NB4 (cell line): ENCODE measurements at regions not wholly inside any gene's neighbourhood (a gene's known extent, or its start where the extent isn't known, plus 50 kb on each side); places are given as distances from the start of the nearest gene placed in this dataset.

Source experiments
- DNase-seq: peaks from one replicate; pipeline ENCODE4 v3.0.0; 2010; ENCODE audit warnings: low read depth
- H3K4me3 ChIP-seq: one replicate; pipeline ENCODE4 v1.5.1; 2011; ENCODE audit warnings: mild to moderate bottlenecking, low read depth, low read length, moderate library complexity
- MYC ChIP-seq: IDR thresholded peaks from 2 replicates; pipeline ENCODE4 v1.6.1; 2011; ENCODE audit warnings: low read depth, low read length
- POLR2A ChIP-seq: IDR thresholded peaks from 2 replicates; pipeline ENCODE4 v1.6.1; 2011; ENCODE audit warnings: mild to moderate bottlenecking; ENCODE audit not compliant: insufficient read length; ENCODE audit errors: extremely low read depth
- TF ChIP-seq, protein P1 (sequence below): IDR thresholded peaks from 2 replicates; pipeline ENCODE4 v1.6.1; 2011; ENCODE audit warnings: low read depth, low read length
- TF ChIP-seq, protein P2 (sequence below): IDR thresholded peaks from one replicate; pipeline ENCODE4 v1.5.1; 2012; ENCODE audit warnings: low read depth, low read length

DNA sequence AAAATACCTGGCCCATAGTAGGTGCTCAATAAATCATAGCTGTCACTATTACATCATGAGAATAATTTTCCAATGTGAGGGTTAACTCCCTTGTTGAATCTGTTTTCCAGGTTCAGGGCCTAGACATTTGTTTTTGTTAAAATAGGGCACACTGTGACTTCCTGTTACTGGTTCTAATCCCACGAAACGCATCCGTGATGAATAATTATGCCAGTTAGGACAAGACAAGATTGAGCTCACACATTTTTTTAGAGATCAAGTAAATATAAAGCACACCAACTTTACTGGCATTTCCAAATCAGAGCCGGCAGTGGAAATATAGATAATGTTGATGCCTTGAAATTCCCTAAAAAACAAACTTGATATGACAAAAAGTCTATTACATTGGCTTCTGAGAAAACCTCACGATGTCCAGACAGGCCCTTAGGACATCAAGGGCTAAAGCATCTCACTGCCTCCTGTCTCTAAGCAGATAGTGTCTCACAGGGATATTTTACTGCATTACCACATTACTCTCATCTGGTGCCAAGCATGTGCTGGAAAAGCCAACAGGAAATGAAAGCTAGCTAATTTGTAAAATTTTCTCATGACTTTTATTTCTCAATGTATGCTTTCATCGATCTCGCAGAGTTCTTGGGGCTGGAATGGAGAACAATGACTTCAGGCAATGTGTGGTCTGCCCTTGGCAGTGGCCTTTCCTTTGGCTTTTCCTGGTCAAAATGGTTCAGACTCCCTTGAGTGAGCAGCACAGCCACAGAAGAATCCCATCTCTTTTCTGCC lies 414.3 kb upstream of the PAPPA start:
- no peak overlapping the region for H3K4me3 ChIP-seq
- TF ChIP-seq POLR2A (no peak), MYC (no peak)
- TF ChIP-seq, protein P1, sequence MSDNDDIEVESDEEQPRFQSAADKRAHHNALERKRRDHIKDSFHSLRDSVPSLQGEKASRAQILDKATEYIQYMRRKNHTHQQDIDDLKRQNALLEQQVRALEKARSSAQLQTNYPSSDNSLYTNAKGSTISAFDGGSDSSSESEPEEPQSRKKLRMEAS = no peak
- TF ChIP-seq, protein P2, sequence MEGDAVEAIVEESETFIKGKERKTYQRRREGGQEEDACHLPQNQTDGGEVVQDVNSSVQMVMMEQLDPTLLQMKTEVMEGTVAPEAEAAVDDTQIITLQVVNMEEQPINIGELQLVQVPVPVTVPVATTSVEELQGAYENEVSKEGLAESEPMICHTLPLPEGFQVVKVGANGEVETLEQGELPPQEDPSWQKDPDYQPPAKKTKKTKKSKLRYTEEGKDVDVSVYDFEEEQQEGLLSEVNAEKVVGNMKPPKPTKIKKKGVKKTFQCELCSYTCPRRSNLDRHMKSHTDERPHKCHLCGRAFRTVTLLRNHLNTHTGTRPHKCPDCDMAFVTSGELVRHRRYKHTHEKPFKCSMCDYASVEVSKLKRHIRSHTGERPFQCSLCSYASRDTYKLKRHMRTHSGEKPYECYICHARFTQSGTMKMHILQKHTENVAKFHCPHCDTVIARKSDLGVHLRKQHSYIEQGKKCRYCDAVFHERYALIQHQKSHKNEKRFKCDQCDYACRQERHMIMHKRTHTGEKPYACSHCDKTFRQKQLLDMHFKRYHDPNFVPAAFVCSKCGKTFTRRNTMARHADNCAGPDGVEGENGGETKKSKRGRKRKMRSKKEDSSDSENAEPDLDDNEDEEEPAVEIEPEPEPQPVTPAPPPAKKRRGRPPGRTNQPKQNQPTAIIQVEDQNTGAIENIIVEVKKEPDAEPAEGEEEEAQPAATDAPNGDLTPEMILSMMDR = no peak
- DNase-seq = no peak

DNA sequence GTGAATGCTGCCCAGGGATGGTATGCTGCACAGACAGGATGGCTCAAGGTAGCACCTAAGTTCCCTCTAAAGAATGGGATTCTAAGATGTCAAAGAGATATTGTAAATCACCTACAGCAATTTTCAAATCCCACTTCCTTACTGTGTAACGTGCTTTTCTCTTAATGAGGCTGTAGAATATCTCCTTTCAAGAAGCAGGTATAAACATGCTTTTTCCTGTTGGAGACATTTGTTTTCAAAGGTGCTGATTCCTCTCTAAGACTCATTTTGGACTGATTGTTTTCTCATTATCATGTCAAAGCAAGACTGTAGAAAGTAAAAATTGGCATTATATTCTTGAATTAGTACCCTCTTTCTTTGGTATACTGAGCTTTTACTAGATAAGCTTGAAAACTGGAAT lies 412.6 kb upstream of the PAPPA start:
- TF ChIP-seq POLR2A (no peak), MYC (no peak)
- TF ChIP-seq, protein P2 = no peak
- TF ChIP-seq, protein P1 = no peak
- no peak overlapping the region for H3K4me3 ChIP-seq
- DNase-seq = no peak

DNA sequence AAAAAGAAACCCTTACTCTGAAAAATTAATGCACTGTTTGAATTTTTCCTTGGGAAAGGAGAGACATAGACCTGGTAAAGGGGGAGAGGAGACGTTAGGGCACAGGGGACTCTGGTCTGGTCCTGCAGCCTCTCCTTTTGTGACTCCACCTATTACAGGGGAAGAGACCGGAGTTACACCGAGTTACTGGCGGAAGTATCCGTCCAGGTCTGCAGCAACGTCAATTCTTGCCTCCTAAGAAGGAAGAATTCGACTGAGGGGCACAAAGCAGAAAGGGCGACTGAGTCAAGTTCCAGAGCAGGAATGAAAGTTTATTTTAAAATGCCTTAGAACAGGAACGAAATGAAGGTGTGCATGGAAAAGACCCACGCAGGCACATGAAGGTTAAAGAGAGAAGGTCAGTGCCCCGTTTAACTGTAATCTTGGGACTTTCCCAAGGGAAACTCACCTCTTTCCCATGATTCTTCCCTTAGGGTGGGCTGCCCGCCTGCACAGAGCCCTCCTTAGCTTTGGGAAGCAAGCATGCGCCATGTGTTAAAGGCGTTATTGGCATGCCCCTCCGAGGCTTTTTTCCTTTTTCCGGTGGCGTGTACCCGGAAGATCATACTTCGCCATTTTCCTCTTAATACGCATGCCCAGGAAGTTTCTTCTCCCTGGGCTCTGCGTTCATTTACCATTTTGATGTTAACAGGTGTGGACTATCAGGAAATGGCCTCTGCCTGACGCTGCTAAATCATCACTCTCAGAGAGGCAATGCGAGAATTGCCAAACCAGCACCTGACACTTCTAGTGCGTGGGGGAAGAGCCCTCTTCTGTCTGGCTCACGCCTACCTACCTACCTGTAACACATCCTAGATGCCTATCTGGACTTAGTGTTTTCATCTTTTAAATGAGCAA lies 409.6 kb upstream of the PAPPA start:
- TF ChIP-seq MYC (no peak), POLR2A (no peak)
- TF ChIP-seq, protein P1 = no peak
- TF ChIP-seq, protein P2 = no peak
- H3K4me3 ChIP-seq = no peak overlapping the region
- DNase-seq = no peak

DNA sequence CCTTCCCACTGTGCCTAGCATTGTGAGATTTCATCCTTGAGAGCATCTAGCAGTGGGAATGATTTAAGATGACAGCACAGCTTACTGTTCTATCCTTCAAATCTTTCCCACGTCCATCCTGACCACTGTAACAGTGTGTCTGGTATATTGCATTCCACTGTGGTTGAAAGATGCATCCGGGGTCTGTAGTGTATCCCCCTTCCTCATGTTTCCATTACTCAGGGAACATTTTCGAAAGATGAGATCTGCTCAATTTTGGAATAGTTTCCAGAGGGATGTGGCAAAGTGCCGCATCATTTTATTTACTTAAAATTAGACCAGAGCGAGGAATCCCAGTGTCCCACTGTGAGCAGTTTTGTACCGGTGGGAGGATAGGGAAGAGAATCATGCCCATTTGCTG lies 407.1 kb upstream of the PAPPA start:
- TF ChIP-seq, protein P1 = no peak
- TF ChIP-seq MYC = no peak
- TF ChIP-seq, protein P2 = no peak
- no peak for TF ChIP-seq POLR2A
- no peak overlapping the region for H3K4me3 ChIP-seq
- DNase-seq = no peak

DNA sequence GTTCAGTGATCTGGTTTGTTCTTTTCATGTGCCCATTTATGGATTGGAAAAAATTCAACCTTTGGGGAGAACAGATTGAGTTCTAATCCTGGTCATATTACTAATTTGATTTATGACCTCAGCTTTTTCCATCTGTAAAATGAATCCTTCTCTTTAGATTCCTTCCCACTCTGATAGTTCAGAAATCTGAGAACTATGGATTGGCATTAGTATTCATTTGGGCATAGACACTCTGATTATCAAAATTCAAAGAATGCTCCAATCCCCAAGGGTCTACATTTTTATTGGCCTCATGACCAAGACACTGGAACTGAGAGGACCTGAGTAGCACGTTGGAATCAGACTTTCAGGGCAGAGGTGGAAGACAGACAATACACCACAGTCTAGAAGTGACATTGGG lies 405.9 kb upstream of the PAPPA start:
- H3K4me3 ChIP-seq = no peak overlapping the region
- no peak for TF ChIP-seq POLR2A
- TF ChIP-seq, protein P1 = no peak
- no peak for TF ChIP-seq MYC
- TF ChIP-seq, protein P2 = no peak
- no peak for DNase-seq
